DLD1 (cell line): ENCODE measurements at regions not wholly inside any gene's neighbourhood (a gene's known extent, or its start where the extent isn't known, plus 50 kb on each side); places are given as distances from the start of the nearest gene placed in this dataset.
"Not testable (repeated sequence)": the region's sequence is repeated elsewhere in the genome, so short reads cannot be mapped to it uniquely, and the experiment has no call there.

ENCODE experiments used
- in situ Hi-C: cut with HindIII; loops from 2 replicates; pipeline ENCODE4 v1.10.0; 2017; ENCODE audit warnings: low sequenced_read_pairs

DNA sequence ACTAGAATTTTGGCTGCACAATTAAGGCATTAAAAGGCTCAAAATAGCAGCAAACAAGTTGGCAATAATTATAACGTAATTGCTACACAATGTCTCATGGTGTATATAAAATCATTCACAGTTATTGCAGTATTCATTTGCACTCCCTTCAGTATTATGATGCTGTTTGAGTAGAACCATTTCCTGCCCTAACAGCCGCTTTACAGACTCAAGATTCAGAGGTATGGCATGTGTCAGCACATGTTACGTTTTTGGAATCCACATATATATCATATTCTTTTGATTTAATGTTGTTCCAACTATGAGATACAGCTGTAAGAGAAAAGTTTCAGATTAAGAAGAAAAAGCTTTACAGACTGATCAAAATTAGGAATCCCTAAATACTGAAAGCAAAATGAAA, 56.3 kb upstream of the NCKAP5 start:
- in situ Hi-C loops: no loop called here

DNA sequence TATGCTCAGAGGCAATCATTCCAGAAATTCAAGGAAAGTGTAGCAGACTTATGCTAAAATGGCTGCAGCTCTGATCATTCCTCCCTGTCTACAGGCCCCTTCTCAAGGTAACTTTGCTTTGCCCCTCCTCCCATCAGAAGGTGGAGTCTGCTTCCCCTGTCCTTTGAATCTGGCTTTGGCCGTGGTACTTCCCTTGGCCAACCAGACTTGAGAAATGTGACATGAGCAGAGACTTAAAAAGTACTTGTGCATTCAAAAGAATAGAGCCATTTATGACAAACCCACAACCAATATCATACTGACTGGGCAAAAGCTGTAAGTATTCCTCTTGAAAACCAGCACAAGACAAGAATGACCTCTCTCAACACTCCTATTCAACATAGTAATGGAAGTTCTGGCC, 59.5 kb upstream of the NCKAP5 start:
- in situ Hi-C loops: no loop called here

DNA sequence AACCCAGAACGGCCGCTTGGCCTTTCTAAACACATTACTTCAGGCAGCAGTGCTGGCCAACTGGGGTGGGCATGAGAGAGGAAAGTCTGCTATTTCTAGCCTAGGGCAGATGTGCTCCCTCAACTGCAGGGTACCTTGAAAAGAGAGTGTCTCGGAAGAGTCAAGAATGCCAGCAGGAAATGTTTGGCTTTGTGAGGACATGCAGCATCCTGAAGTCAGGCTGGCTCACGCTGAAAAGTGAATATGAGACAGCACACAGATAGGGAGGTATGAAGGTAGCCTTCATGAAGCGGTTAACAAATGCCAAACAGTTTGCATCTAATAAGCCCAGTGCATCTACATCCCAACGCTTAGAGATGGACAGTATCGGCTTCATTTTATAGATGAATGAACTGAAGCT, 65.0 kb upstream of the NCKAP5 start:
- in situ Hi-C loops: no loop called here

DNA sequence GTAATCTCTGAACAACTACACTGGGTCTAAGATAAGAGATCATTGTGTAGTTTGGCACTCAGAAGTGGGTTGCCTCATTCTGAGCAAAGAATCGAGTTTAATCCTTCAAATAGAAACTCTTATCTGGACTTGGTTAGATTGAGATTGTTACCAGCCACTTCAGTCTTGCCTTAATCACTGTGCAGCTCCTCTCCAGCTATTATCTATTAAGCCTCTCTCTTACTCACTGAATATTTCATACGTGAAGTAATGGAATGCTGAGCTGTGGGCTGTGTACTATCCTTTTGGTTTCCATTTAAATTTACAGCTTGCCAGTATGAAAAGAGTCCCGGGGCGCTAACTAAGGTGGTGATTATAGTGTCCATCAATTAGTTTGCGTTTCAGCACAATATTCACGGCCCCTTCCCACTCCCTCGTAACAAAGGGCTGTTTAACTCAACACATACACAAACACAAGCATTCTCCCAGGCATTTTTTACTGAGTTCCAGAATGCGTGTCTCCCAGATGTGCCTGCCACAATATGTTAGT, 65.7 kb upstream of the NCKAP5 start:
- in situ Hi-C loops: no loop called here

DNA sequence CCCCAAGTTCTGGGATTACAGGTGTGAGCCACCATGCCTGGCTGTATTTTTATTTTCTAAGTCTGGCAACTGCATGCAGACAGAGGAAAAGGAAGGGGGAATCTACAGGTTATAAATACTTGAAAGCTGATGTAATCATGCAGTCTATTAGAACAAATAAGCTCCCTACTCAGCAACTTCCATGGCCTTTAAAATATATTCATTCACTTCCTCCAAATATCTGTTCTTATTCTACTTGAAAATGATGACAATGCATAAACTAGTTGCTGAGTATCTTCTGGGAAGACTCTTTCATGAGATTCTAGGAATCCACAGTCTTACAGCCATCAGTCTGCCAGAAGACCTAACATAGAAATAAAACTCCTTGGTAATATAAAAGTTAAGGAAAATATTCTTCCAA, 66.9 kb upstream of the NCKAP5 start:
- in situ Hi-C loops: no loop called here

DNA sequence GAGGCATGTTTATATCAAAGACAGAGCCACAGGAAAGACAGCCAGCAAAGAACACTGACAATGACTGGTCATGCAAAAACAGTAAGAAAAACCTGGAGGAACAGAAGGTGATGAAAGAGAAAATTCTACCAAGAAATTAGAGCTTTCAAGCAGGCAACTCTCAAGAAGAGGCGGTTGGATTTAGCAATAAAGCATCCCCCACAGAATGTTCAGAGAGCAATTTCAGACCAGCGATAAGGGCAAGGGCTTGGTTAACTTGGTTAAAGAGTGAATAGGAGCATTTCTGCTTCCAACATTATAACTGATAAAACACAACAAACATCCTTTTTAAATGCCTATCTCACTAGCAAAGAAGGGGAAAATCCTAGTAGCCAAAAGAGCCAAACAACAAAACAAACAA, 68.0 kb upstream of the NCKAP5 start:
- in situ Hi-C loops: no loop called here

DNA sequence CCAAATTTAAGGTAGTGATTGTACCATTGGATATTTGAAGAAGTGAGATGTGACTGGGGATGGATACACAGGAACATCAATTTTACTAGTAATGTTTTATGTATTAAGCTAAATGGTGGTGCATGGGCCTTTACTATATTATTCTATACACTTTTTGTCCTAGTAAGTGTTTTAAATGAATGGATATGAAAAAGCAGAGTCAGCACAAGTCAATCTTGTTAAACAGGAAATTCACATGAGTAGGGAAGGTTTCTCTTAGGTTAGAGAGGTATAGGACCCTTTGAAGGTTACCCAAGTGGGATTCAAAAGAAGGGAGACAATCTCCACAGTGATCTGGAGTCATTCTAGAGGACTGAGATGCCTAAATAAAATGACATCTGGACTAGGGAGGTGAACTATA, 71.8 kb upstream of the NCKAP5 start:
- in situ Hi-C loops: no loop called here

DNA sequence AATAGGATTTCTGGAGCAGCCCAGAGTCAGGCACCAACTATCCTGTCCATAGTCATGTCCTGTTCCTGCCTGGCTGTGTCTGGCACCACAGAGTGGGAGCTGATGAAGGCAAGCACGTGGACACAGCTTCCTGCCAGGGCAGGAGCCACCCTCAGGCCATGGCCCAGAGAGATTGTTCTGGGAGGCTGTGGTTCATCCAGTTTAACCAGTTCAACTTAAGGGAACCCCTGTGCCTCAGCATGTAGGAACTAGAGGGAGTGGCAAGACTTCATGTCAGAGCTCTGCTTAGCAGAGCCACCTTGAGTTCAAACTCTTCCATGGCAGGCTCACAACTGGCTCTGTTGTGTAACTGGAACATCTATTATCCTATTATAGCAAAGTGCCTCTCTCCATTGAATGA, 73.2 kb upstream of the NCKAP5 start:
- in situ Hi-C loops: no loop called here

DNA sequence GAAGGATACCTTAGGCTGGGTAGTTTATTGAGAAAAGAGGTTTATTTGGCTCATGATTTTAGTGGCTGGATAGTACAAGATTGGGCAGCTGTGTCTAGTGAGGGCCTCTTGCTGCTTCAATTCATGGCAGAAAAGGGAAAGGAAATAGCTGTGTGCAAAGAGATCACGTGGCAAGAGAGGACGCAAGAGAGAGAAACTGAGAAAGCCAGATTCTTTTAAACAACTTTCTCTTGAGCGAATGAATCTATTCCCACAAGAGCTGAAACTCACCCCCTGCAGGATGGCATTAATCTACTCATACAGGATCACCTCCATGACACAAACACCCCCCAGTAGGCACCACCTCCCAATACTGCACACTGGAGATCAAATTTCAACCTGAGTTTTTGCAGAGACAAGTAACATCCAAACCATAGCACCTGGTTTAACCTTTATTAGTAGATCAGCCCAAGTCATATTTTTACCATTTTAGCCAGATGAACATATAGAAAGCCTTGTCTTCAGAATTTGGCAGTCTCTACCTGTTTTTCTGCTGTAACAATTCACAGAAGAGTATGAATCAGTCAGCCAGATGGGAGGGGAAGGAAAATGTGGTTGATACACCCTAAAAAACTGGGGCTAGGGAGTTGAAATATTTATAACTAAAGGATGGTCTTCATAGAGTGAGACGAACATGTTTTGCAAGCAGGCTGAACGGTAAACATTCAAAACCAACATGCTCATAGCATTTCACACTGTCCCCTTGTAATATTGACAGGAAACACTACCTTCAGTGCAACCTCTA, 73.9 kb upstream of the NCKAP5 start:
- in situ Hi-C loops: no loop called here

DNA sequence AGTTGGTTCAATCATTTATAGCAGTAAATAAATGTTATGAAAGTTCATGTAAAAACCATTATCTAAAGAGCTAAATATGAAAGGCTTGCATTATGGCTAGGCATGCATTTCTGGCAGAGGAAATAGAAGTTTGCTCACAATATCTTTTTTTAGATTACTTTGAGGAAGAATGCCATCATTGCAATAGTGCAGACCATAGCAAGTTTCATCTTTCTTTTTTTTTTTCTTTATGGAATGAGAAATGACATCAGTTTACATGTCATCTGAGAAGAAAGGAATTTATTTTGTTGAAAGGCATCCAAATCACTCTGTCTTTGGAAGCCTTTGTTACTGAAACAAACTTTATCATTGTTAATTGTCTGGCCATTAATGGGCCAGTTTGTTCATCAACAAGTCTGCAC, 74.5 kb upstream of the NCKAP5 start:
- in situ Hi-C loops: no loop called here

DNA sequence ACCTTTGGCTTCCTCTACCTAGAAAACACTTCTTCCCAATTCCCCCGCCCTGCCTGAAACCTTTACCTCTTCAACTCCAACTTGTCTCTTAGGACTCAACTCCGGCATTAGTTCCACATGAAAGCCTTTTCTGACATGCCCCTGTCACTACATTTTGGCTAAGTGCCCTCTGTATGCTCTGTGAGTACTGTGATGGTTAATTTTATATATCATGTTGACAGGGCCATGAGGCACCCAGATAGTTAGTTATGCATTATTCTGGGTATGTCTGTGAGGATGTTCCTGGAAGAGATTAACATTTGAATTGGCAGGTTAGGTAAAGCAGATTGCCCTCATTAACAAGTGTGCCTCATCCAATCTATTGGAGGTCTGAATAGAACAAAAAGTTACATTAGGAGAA, 75.6 kb upstream of the NCKAP5 start:
- in situ Hi-C loops: no loop called here

DNA sequence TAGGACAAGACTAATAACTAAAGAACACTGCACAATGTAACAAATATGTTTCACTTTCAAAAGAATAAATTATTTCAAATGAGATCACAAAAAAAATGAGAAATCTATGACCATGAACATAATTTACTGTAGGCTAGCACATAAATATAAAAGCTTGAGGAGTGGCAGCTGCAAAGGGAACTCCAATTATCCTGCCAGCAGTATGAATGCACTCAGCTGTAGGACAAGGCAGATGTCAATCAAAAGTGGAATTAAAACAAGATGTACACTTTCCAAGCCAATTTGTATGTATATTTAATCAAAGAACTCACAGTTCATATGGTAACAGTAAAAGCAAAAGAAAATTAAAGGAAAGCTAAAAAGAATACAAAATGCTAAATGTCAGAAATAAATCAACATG, 76.6 kb upstream of the NCKAP5 start:
- in situ Hi-C loops: no loop called here

DNA sequence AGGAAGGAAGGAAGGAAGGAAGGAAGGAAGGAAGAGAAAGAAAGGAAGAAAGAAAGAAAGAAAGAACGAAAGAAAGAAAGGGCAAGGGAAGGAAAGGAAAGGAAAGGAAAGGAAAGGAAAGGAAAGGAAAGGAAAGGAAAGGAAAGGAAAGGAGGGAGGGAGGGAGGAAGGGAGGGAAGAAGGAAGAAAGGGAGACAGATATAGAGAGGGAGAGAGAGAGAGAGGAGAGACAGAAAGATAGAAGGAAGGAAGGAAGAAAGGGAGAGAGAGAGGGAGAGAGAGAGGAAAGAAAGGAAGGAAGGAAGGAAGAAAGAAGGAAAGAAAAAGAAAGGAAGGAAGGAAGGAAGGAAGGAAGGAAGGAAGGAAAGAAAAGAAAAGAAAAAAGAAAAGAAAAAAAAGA, 79.1 kb upstream of the NCKAP5 start:
- in situ Hi-C loops: not testable (repeated sequence)

DNA sequence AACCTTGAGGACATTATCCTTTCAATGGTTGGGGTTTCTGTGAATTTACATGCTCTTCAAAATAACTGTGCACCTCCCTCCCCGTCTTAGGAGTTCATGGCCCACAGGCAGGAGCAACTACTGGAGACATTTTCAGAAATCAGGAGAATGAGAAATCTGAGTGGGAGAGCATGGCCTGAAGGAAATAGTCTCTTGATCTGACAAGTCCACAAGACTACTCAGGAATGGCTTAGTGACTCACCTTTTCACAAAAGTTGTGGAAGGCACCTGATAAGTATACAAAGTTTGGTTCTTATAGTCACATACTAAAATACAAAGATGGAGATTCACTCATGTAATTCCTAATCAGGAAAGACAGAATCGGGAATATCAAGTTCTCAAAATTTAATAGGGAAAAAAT, 83.6 kb upstream of the NCKAP5 start:
- in situ Hi-C loops: no loop called here

DNA sequence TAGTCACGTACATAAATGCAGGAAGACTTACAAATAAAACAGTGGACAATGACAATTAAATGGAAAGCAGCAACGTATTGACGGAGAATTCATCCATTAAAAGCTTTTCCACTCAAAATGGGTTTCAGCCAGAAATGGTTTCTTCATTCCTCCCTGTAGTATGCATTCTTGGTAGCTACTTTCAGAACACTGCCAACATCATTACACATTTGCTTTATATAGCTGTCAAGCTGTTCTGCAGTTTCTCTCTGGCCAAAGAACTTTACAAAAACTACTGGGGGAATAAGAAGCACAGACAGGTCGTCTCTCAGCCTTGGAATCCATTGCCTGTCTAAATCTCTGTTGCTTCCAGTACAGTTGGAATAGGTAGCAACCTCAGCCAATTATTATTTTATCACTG, 84.1 kb upstream of the NCKAP5 start:
- in situ Hi-C loops: no loop called here

DNA sequence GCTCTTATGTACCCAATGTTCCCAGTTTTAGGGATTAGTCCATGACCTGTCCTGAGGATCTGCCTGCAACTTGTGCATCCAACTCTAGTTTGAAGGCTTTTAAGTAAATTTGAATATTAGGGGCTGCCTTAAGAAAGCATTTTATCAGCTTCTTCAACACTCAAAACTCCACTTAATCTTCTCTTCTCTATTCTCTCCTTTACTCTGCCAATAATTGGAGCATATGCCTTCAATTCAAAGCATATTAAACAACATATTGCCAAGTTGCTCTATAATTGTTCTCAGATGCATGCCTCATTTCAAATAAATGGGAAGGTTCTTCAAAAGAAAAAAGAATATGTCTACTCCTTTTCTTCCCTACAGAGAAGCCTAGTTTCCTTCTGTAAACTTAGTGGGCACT, 84.8 kb upstream of the NCKAP5 start:
- in situ Hi-C loops: no loop called here

DNA sequence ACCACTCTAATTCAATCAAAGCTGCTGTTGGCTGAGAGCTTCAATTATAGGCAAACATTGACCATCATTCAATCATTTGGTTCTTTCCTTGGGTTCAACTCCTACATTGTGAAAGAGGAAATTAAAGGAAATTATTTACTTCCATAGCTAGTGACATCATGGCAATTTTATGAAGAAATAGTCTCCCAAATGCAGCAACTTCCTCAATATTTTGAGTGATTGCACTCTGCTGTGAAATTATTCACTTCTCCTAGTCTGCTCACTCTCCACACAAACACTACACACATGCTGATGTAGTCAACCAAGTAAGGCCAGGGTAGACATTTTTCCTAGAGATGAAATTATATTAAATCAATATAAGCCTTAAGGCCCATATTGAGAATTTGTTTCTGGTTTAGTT, 86.7 kb upstream of the NCKAP5 start:
- in situ Hi-C loops: no loop called here

DNA sequence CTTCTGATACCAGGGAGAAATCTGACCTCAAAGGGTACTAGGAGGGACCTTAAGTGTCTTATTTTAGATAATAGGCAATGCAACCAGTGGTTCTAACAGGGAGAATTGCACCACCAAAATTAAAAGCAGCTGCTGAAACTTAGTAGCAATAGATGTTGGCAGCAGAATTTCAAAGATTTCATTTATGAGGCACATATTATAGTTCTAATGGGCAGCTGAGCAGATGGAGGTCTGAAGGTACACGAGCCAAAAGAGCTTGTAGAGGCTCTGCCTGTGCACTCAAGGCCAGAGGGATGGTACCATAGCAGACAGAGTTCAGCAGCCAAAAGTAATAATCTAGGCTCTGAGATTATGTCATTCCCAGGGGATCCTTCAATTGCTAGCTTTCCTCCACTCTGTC, 87.3 kb upstream of the NCKAP5 start:
- in situ Hi-C loops: no loop called here

DNA sequence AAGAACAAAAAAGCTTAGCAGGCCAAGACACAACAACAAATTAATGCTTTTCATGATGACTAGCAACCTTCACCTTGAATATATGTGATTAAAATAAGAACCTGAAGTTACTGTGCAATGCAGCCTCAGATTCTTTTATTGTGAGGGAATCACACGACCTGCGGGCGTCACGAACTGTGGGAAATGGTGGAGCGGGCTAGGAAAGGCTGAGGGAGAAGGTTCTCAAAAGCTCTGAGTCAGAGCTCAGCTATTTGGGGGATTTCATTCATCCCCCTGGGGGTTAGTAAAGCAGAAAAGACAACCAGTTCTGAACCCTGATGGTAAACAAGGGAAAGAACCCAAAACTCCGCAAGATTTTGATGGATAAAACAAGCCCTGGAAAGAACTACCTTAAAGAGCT, 89.3 kb upstream of the NCKAP5 start:
- in situ Hi-C loops: no loop called here

DNA sequence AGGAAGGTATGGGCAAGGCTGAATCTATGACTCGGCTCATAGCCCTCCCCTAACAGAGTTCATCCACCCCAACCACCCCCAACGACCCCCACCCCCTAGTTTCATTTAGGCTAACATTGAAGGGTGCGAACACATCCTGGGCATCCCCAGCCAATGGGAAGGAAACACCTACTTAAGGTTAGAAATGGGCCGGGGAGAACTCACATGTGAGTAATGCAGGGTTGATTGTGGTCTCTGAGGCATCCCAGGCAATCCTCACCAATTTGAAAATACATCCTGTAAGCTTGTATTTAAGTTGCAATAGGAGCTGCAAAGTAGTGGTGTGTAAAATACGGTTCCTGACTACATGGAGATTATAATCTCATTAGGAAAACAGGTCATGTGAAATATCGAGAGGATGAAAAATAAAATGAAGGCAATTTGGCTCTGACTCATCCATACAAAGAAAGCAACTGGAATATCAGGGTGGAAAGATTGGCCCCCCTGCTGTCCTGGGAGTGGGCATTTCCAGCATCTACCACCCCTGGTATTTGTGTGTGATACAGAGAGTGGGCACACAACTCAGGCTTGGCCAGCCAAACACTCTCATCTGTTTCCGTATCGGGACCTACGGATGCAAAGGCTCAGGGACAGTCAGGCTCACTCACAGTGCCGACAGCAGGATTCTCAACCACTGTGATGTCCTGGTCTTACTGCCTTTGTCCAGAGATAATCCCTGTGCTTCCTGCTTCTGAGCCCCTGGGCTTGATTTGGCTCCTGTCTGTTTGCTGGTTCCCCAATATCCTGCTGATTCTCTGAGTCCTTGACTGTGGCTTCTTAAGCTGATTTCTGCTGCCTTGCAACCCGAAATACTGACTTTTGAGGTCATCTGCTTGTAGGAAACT, 90.0 kb upstream of the NCKAP5 start:
- in situ Hi-C loops: no loop called here

DNA sequence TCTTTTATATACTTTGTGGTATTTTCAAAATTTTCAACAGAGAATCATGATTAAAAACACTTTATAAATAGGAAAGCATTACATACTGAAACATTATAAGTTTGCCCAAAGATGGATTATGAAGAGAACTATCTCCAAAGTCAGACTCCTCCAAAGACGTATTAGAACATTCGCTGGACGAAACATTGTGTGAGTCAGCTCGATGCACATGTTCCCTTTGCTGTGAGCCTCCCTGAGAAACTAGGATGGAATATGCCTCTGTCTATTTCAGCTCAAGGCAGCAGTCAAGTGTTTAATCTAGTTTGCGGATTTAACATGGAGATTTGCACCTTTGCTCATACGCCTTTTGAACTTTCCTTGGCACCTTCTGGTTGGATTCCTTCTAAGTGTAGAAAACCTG, 92.2 kb upstream of the NCKAP5 start:
- in situ Hi-C loops: no loop called here

DNA sequence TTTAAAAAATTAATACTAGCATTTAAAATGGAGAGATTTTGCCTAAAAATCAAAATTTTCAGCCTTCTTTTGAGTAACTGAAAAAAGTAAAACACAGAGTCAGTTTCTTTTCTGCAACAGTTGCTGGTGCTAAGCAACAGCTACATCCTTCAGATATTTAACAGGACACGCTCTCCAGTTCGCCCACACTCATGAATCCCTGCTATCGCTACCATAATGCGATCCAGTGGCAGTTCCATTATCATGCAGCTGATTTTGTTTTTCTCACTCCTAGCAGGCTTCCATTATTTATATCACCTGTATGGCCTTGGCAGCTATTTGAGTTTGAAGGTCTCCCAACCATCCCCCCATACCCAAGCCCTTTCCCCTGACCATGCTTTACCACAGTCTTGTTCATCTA, 93.1 kb upstream of the NCKAP5 start:
- in situ Hi-C loops: no loop called here
